Esophagus muscularis mucosa (tissue), 4 donors: ENCODE measurements at regions not wholly inside any gene's neighbourhood (a gene's known extent, or its start where the extent isn't known, plus 50 kb on each side); places are given as distances from the start of the nearest gene placed in this dataset.

Experiments used
- CTCF ChIP-seq, 3 experiments: fragments of 200-600 bp in 2 of 3; fragments of 450-650 bp in 1 of 3; sonication (generic) in 2 of 3; IDR thresholded peaks; one replicate each; pipeline ENCODE4 v1.5.1; 2017 to 2019; ENCODE audit warnings: antibody characterized with exemption in 3 of 3, mild to moderate bottlenecking in 2 of 3, moderate library complexity in 1 of 3
- EP300 ChIP-seq: sonication (generic); formaldehyde crosslinking; IDR thresholded peaks from one replicate; pipeline ENCODE4 v1.6.1; 2017; ENCODE audit warnings: antibody characterized with exemption
- POLR2AphosphoS5 ChIP-seq, 2 donors: sonication (generic); formaldehyde crosslinking; IDR thresholded peaks; one replicate each; pipeline ENCODE4 v1.6.1; 2017; ENCODE audit warnings: antibody characterized with exemption in 2 of 2

DNA sequence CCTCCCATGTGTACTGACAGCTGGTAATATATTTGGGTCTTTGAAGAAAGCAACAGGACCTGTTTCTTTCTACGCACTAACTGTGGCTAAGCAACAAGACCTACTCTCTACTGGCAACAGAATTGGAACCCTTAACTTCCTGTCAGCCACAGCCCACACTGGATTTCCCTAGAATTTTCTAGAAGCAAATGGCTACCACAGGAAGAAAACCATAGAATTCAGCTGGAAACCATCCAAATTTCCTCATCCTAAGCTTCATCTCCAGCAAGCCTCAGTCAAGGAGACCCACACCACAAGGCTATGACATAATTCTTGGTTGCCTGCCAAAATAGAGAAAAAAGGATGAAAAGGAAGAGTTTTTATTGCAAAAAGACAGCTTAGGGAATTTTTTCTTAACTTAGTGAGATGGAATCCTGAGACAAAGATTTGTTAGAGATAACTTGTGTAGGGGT lies 171.8 kb upstream of the TNC start:
- no peak for TF ChIP-seq POLR2AphosphoS5 (IDR thresholded peaks at IDR 0.05)
- no peak for TF ChIP-seq CTCF (IDR thresholded peaks at IDR 0.05)
- no peak for TF ChIP-seq EP300
